ENCODE measurements at regions not wholly inside any gene's neighbourhood (a gene's known extent, or its start where the extent isn't known, plus 50 kb on each side); places are given as distances from the start of the nearest gene placed in this dataset.

GRCh38 chr10:47063858-47064257, 152.6 kb downstream of the PTPN20 start:
- no peak for TF ChIP-seq EP300 (conservative IDR thresholded peaks at IDR 0.05; ENCODE audit: poor library complexity, severe bottlenecking)
- TF ChIP-seq REST (IDR thresholded peaks at IDR 0.05; ENCODE audit: borderline replicate concordance): no peak
- TF ChIP-seq CTCF (IDR thresholded peaks at IDR 0.05; ENCODE audit: poor library complexity, severe bottlenecking): no peak
- TF ChIP-seq TAF1 (IDR thresholded peaks at IDR 0.05; ENCODE audit: low read depth): no peak
- no peak for TF ChIP-seq MXI1 (conservative IDR thresholded peaks at IDR 0.05; ENCODE audit: poor library complexity, severe bottlenecking)
- TF ChIP-seq EZH2 (IDR thresholded peaks at IDR 0.05; ENCODE audit: borderline replicate concordance, insufficient read depth, low read length, poor library complexity, severe bottlenecking): no peak
- no peak for TF ChIP-seq RAD21 (conservative IDR thresholded peaks at IDR 0.05)
- no peak for TF ChIP-seq POLR2AphosphoS5 (IDR thresholded peaks at IDR 0.05)
- TF ChIP-seq SMC3 (conservative IDR thresholded peaks at IDR 0.05; ENCODE audit: poor library complexity): no peak

GRCh38 chr10:47065903-47066302, 154.7 kb downstream of the PTPN20 start:
- Histone ChIP-seq H2AFZ (ENCODE audit: low read depth, low read length) (no peak overlapping the region), H3K27me3 (ENCODE audit: insufficient read depth, low read depth, low read length) (no peaks in the 10 kb centered on the region), H3K79me2 (replicated peaks; ENCODE audit: insufficient read depth, low read length) (no peaks in the 10 kb centered on the region), H3K27ac (ENCODE audit: low read length) (no peak overlapping the region), H3K9me2 (ENCODE audit: insufficient read depth, low read length) (no peaks in the 10 kb centered on the region), H4K20me1 (ENCODE audit: insufficient read depth) (no peaks in the 10 kb centered on the region), H3K9me3 (ENCODE audit: low read length) (no peaks in the 10 kb centered on the region), H3K36me3 (ENCODE audit: insufficient read depth, low read length) (no peaks in the 10 kb centered on the region), H3F3A (ENCODE audit: insufficient read depth, low read length, poor library complexity, severe bottlenecking) (no peaks in the 10 kb centered on the region), H3K4me3 (ENCODE audit: low read length) (no peak overlapping the region), H3K9ac (ENCODE audit: low read length) (no peak overlapping the region), H3K4me2 (ENCODE audit: low read length) (no peak overlapping the region)
- TF ChIP-seq TAF1 (IDR thresholded peaks at IDR 0.05; ENCODE audit: low read depth) (no peak), MXI1 (conservative IDR thresholded peaks at IDR 0.05; ENCODE audit: poor library complexity, severe bottlenecking) (no peak), CTCF (IDR thresholded peaks at IDR 0.05; ENCODE audit: poor library complexity, severe bottlenecking) (no peak), POLR2AphosphoS5 (IDR thresholded peaks at IDR 0.05) (no peak), REST (IDR thresholded peaks at IDR 0.05; ENCODE audit: borderline replicate concordance) (no peak), SMC3 (conservative IDR thresholded peaks at IDR 0.05; ENCODE audit: poor library complexity) (no peak), EP300 (conservative IDR thresholded peaks at IDR 0.05; ENCODE audit: poor library complexity, severe bottlenecking) (no peak), EZH2 (IDR thresholded peaks at IDR 0.05; ENCODE audit: borderline replicate concordance, insufficient read depth, low read length, poor library complexity, severe bottlenecking) (no peak), RAD21 (conservative IDR thresholded peaks at IDR 0.05) (no peak)

More at GRCh38 chr10:47063858-47064257, 152.6 kb downstream of the PTPN20 start:
- Histone ChIP-seq H3K4me2 (ENCODE audit: low read length) (no peak overlapping the region), H3K27ac (ENCODE audit: low read length) (no peak overlapping the region), H3K9me2 (ENCODE audit: insufficient read depth, low read length) (no peaks in the 10 kb centered on the region), H3K79me2 (replicated peaks; ENCODE audit: insufficient read depth, low read length) (no peaks in the 10 kb centered on the region), H3K9me3 (ENCODE audit: low read length) (no peaks in the 10 kb centered on the region), H3K4me3 (ENCODE audit: low read length) (no peak overlapping the region), H3F3A (ENCODE audit: insufficient read depth, low read length, poor library complexity, severe bottlenecking) (no peaks in the 10 kb centered on the region), H4K20me1 (ENCODE audit: insufficient read depth) (no peaks in the 10 kb centered on the region), H2AFZ (ENCODE audit: low read depth, low read length) (no peak overlapping the region), H3K27me3 (ENCODE audit: insufficient read depth, low read depth, low read length) (no peaks in the 10 kb centered on the region), H3K36me3 (ENCODE audit: insufficient read depth, low read length) (no peaks in the 10 kb centered on the region), H3K9ac (ENCODE audit: low read length) (no peak overlapping the region)

Data from neural cell (in vitro differentiated cells).